ENCODE measurements at regions not wholly inside any gene's neighbourhood (a gene's known extent, or its start where the extent isn't known, plus 50 kb on each side); places are given as distances from the start of the nearest gene placed in this dataset.

GRCh38 chr3:3991598-3991997, 192.4 kb downstream of the LRRN1 start:
- TF ChIP-seq EZH2 (IDR thresholded peaks at IDR 0.05) (no peak), POLR2AphosphoS5 (IDR thresholded peaks at IDR 0.05; ENCODE audit: borderline replicate concordance, low read depth, low read length) (no peak), FOXP2 (optimal IDR thresholded peaks at IDR 0.05; ENCODE audit: control extremely low read depth, extremely low read length, insufficient read depth) (no peak)
